Colonic mucosa (tissue), 4 donors: ENCODE measurements at regions not wholly inside any gene's neighbourhood (a gene's known extent, or its start where the extent isn't known, plus 50 kb on each side); places are given as distances from the start of the nearest gene placed in this dataset.
A peak's percentile ranks its signal among the peaks of the same experiment; 100 is the strongest.

Experiments
- DNase-seq: peaks from one replicate; pipeline ENCODE4 v3.0.0-alpha.2; 2020
- H3K27ac ChIP-seq: fragments of 200-600 bp; one replicate; pipeline ENCODE4 v1.8.0; 2021
- H3K27me3 ChIP-seq: fragments of 200-600 bp; one replicate; pipeline ENCODE4 v1.8.0; 2021
- H3K36me3 ChIP-seq: fragments of 200-600 bp; one replicate; pipeline ENCODE4 v1.8.0; 2021
- H3K4me1 ChIP-seq: fragments of 200-600 bp; one replicate; pipeline ENCODE4 v1.8.0; 2021; ENCODE audit warnings: mild to moderate bottlenecking
- H3K4me3 ChIP-seq: fragments of 200-600 bp; one replicate; pipeline ENCODE4 v1.8.0; 2021
- H3K9ac ChIP-seq, 2 donors: one replicate each; pipeline ENCODE4 v1.7.0; 2013; ENCODE audit warnings: control low read depth in 2 of 2, low read depth in 2 of 2, low read length in 2 of 2
- H3K9me3 ChIP-seq: fragments of 200-600 bp; one replicate; pipeline ENCODE4 v1.8.0; 2021
- CTCF ChIP-seq: fragments of 200-600 bp; IDR thresholded peaks from one replicate; pipeline ENCODE4 v1.8.0; 2022; ENCODE audit warnings: antibody characterized with exemption, mild to moderate bottlenecking
- intact Hi-C: fragments of 100-400 bp; cut with DNase I; formaldehyde crosslinking; loops from one replicate; pipeline ENCODE4 v1.14.1; 2022
- donor health status: healthy.
- donor health status: DM: no; HTN: no; CAD: no.
- donor health status: DM: no; HTN: no; CAD: no.

- Histone ChIP-seq H3K27ac (no peak overlapping the region), H3K36me3 (no peaks in the 10 kb centered on the region), H3K9me3 (no peaks in the 10 kb centered on the region), H3K27me3 (no peaks in the 10 kb centered on the region), H3K4me3 (no peak overlapping the region), H3K4me1 (no peaks in the 10 kb centered on the region), H3K9ac (no peak overlapping the region)
- TF ChIP-seq CTCF, result no peak
- DNase-seq, result no peak
- intact Hi-C loops, result no loop called here
Measured at GRCh38 chr13:97849305-97849704, 104.2 kb upstream of the IPO5 start.

- no peak overlapping the region for H3K9ac ChIP-seq
- H3K27ac ChIP-seq, result no peak overlapping the region
- H3K36me3 ChIP-seq, result no peaks in the 10 kb centered on the region
- TF ChIP-seq CTCF, result no peak
- H3K9me3 ChIP-seq, result no peaks in the 10 kb centered on the region
- no peak for DNase-seq
- H3K4me1 ChIP-seq, result no peaks in the 10 kb centered on the region
- intact Hi-C loops, result loop anchor here (10.0 kb wide), 3 partner anchors 284 to 994 kb away; no protein-coding TSS in a partner anchor
- H3K27me3 ChIP-seq, result no peaks in the 10 kb centered on the region
- H3K4me3 ChIP-seq, result no peak overlapping the region
Measured at GRCh38 chr13:97851269-97851668, 102.2 kb upstream of the IPO5 start.

GRCh38 chr13:97852181-97852874 is 101.1 kb upstream of the IPO5 start:
- Histone ChIP-seq H3K27me3 (no peaks in the 10 kb centered on the region), H3K9me3 (no peaks in the 10 kb centered on the region), H3K36me3 (no peaks in the 10 kb centered on the region), H3K27ac (no peak overlapping the region), H3K4me1 (no peaks in the 10 kb centered on the region), H3K9ac (no peak overlapping the region), H3K4me3 (no peak overlapping the region)
- intact Hi-C loops, result loop anchor here (10.0 kb wide), 3 partner anchors 282 to 992 kb away; no protein-coding TSS in a partner anchor
- no peak for DNase-seq
- TF ChIP-seq CTCF, result no peak

GRCh38 chr13:97853550-97853949 is 99.9 kb upstream of the IPO5 start:
- TF ChIP-seq CTCF, result no peak
- intact Hi-C loops, result loop anchor here (10.0 kb wide), 3 partner anchors 281 to 991 kb away; no protein-coding TSS in a partner anchor
- DNase-seq, result no peak
- no peak overlapping the region for H3K27ac ChIP-seq
- H3K27me3 ChIP-seq, result no peaks in the 10 kb centered on the region
- no peak overlapping the region for H3K4me3 ChIP-seq
- H3K36me3 ChIP-seq, result no peaks in the 10 kb centered on the region
- no peaks in the 10 kb centered on the region for H3K9me3 ChIP-seq
- no peak overlapping the region for H3K9ac ChIP-seq
- no peaks in the 10 kb centered on the region for H3K4me1 ChIP-seq

- H3K36me3 ChIP-seq, result no peaks in the 10 kb centered on the region
- no peak overlapping the region for H3K4me3 ChIP-seq
- intact Hi-C loops, result loop anchor here (5.0 to 10.0 kb wide), 4 partner anchors 279 to 989 kb away; no protein-coding TSS in a partner anchor
- TF ChIP-seq CTCF, result peak; percentile 64
- no peak overlapping the region for H3K27ac ChIP-seq
- H3K9me3 ChIP-seq, result no peaks in the 10 kb centered on the region
- H3K9ac ChIP-seq, result no peak overlapping the region
- DNase-seq, result peak; percentile 37
- no peaks in the 10 kb centered on the region for H3K4me1 ChIP-seq
- no peaks in the 10 kb centered on the region for H3K27me3 ChIP-seq
Measured at GRCh38 chr13:97855570-97856303, 97.7 kb upstream of the IPO5 start.
